SK-N-SH (cell line): ENCODE measurements at regions not wholly inside any gene's neighbourhood (a gene's known extent, or its start where the extent isn't known, plus 50 kb on each side); places are given as distances from the start of the nearest gene placed in this dataset.

Experiments
- CTCF ChIA-PET: fragments of 300-600, 350-600 bp; formaldehyde crosslinking; extraction: SDS; loops from one replicate; lab custom pipeline; 2021; lab: Yijun Ruan, JAX
- POLR2A ChIA-PET: fragments of 350-600 bp; sonication (Branson Sonifier 250); formaldehyde crosslinking; extraction: SDS; loops from one replicate; lab custom pipeline; 2020; ENCODE audit warnings: antibody characterized with exemption, inconsistent platforms; lab: Yijun Ruan, JAX
- DNase-seq: peaks from one replicate; pipeline ENCODE4 v3.0.0; 2012
- H2AFZ ChIP-seq: fragments of 200-600 bp; sonication (generic); 2 replicates; pipeline ENCODE4 v1.8.1; 2016; ENCODE audit warnings: antibody characterized with exemption, mild to moderate bottlenecking, low read depth
- H3F3A ChIP-seq: fragments of 200-600 bp; sonication (generic); replicated peaks from 2 replicates; pipeline ENCODE3; 2016; ENCODE audit warnings: antibody characterized with exemption, mild to moderate bottlenecking; ENCODE audit not compliant: insufficient read depth
- H3K27ac ChIP-seq, 2 experiments: fragments of 200-500 bp in 1 of 2; fragments of 200-600 bp in 1 of 2; sonication (Bioruptor generic) in 1 of 2; sonication (generic), shearing (Covaris generic) in 1 of 2; 2 replicates each; pipeline versions ENCODE4 v1.5.1 to v1.6.1; 2014 to 2016; ENCODE audit warnings: low read depth in 2 of 2, inconsistent platforms in 1 of 2, low read length in 1 of 2, mild to moderate bottlenecking in 1 of 2, mixed read lengths in 1 of 2
- H3K27me3 ChIP-seq: fragments of 200-600 bp; sonication (generic), shearing (Covaris generic); 2 replicates; pipeline ENCODE4 v1.6.1; 2016; ENCODE audit warnings: mixed run types; ENCODE audit not compliant: insufficient read depth
- H3K36me3 ChIP-seq, 2 experiments: fragments of 200-500 bp in 1 of 2; fragments of 200-600 bp in 1 of 2; sonication (Bioruptor generic) in 1 of 2; sonication (generic) in 1 of 2; replicated peaks in 1 of 2; 2 replicates each; pipeline versions ENCODE3 to v1.5.1; 2014 to 2016; ENCODE audit warnings: low read length in 1 of 2, mild to moderate bottlenecking in 1 of 2; ENCODE audit not compliant: insufficient read depth in 2 of 2, control insufficient read depth in 1 of 2
- H3K4me1 ChIP-seq, 2 experiments: fragments of 200-500 bp in 1 of 2; fragments of 200-600 bp in 1 of 2; sonication (Bioruptor generic) in 1 of 2; sonication (generic), shearing (Covaris generic) in 1 of 2; 2 replicates each; pipeline versions ENCODE4 v1.5.1 to v1.6.1; 2014 to 2016; ENCODE audit warnings: low read depth in 1 of 2, low read length in 1 of 2, mixed run types in 1 of 2; ENCODE audit not compliant: insufficient read depth in 2 of 2, control insufficient read depth in 1 of 2
- H3K4me2 ChIP-seq: fragments of 200-600 bp; sonication (generic), shearing (Covaris generic); 2 replicates; pipeline ENCODE4 v1.6.1; 2017; ENCODE audit warnings: mixed run types
- H3K4me3 ChIP-seq, 2 experiments: fragments of 200-500 bp in 1 of 2; fragments of 200-600 bp in 1 of 2; sonication (Bioruptor generic) in 1 of 2; sonication (generic), shearing (Covaris generic) in 1 of 2; 2 replicates each; pipeline versions ENCODE4 v1.5.1 to v1.8.1; 2014 to 2016; ENCODE audit warnings: low read depth in 2 of 2, inconsistent platforms in 1 of 2, low read length in 1 of 2, mild to moderate bottlenecking in 1 of 2, mixed read lengths in 1 of 2, moderate library complexity in 1 of 2
- H3K79me2 ChIP-seq: fragments of 200-600 bp; sonication (generic); 2 replicates; pipeline ENCODE4 v1.8.1; 2017; ENCODE audit warnings: mild to moderate bottlenecking; ENCODE audit not compliant: insufficient read depth
- H3K9ac ChIP-seq: fragments of 200-600 bp; sonication (generic); 2 replicates; pipeline ENCODE4 v1.6.1; 2017; ENCODE audit warnings: mixed run types
- H3K9me2 ChIP-seq: fragments of 200-600 bp; sonication (generic); 2 replicates; pipeline ENCODE4 v1.6.1; 2017; ENCODE audit warnings: mixed run types
- H3K9me3 ChIP-seq: fragments of 200-600 bp; sonication (generic); 2 replicates; pipeline ENCODE4 v1.6.1; 2017; ENCODE audit warnings: mixed run types, mild to moderate bottlenecking, moderate library complexity
- H4K20me1 ChIP-seq: fragments of 200-600 bp; sonication (generic); 2 replicates; pipeline ENCODE4 v1.6.1; 2017; ENCODE audit warnings: mild to moderate bottlenecking, mixed run types; ENCODE audit not compliant: insufficient read depth
- ELF1 ChIP-seq: IDR thresholded peaks from 2 replicates; pipeline ENCODE4 v1.4.0; 2012
- EP300 ChIP-seq, 2 experiments: IDR thresholded peaks; 2 replicates each; pipeline versions ENCODE4 v1.4.0 to v1.6.1; 2012; ENCODE audit warnings: borderline replicate concordance in 1 of 2, low read depth in 1 of 2, low read length in 1 of 2
- EZH2phosphoT487 ChIP-seq: fragments of 200-600 bp; sonication (generic); IDR thresholded peaks from 2 replicates; pipeline ENCODE4 v1.6.1; 2017; ENCODE audit warnings: low read depth, mixed run types, mild to moderate bottlenecking, antibody characterized with exemption, moderate library complexity, borderline replicate concordance
- FOXM1 ChIP-seq: IDR thresholded peaks from 2 replicates; pipeline ENCODE4 v1.4.0; 2012; ENCODE audit warnings: low read depth, mild to moderate bottlenecking
- MXI1 ChIP-seq: IDR thresholded peaks from 2 replicates; pipeline ENCODE4 v1.6.1; 2012; ENCODE audit warnings: mild to moderate bottlenecking, low read depth, low read length, improper control_type of control experiment
- POLR2AphosphoS5 ChIP-seq: IDR thresholded peaks from 2 replicates; pipeline ENCODE4 v1.6.1; 2012; ENCODE audit warnings: low read depth, low read length
- RAD21 ChIP-seq: IDR thresholded peaks from 2 replicates; pipeline ENCODE4 v1.6.1; 2012; ENCODE audit warnings: mild to moderate bottlenecking, low read length
- SIN3A ChIP-seq: IDR thresholded peaks from 2 replicates; pipeline ENCODE4 v1.6.1; 2012; ENCODE audit warnings: low read depth, mild to moderate bottlenecking, low read length, moderate library complexity, borderline replicate concordance
- TAF1 ChIP-seq: IDR thresholded peaks from 2 replicates; pipeline ENCODE4 v1.6.1; 2012; ENCODE audit warnings: low read depth, mild to moderate bottlenecking, low read length, moderate library complexity, borderline replicate concordance
- WGBS: methylation state at CpG from one replicate; pipeline ENCODE4 v1.1.6; 2017; ENCODE audit warnings: low lambda C conversion rate; 5-methylcytosine and 5-hydroxymethylcytosine counted together
- TF ChIP-seq, protein P1 (sequence below): fragments of 150-350 bp; IDR thresholded peaks from 2 replicates; pipeline ENCODE4 v1.6.1; 2017; ENCODE audit warnings: antibody characterized with exemption, low read length, low read depth, borderline replicate concordance
- TF ChIP-seq, protein P2 (sequence below): fragments of 200-600 bp; sonication (generic); IDR thresholded peaks from 2 replicates; pipeline ENCODE4 v1.6.1; 2017; ENCODE audit warnings: antibody characterized with exemption, mild to moderate bottlenecking, moderate library complexity
- TF ChIP-seq, protein P3 (sequence below): IDR thresholded peaks from 2 replicates; pipeline ENCODE4 v1.4.0; 2012; ENCODE audit warnings: low read depth
- TF ChIP-seq, protein P4 (sequence below): IDR thresholded peaks from 2 replicates; pipeline ENCODE4 v1.4.0; 2012; ENCODE audit warnings: low read depth, borderline replicate concordance
- TF ChIP-seq, protein P5 (sequence below): IDR thresholded peaks from 2 replicates; pipeline ENCODE4 v1.6.1; 2012; ENCODE audit warnings: mild to moderate bottlenecking, low read depth, low read length, moderate library complexity

DNA sequence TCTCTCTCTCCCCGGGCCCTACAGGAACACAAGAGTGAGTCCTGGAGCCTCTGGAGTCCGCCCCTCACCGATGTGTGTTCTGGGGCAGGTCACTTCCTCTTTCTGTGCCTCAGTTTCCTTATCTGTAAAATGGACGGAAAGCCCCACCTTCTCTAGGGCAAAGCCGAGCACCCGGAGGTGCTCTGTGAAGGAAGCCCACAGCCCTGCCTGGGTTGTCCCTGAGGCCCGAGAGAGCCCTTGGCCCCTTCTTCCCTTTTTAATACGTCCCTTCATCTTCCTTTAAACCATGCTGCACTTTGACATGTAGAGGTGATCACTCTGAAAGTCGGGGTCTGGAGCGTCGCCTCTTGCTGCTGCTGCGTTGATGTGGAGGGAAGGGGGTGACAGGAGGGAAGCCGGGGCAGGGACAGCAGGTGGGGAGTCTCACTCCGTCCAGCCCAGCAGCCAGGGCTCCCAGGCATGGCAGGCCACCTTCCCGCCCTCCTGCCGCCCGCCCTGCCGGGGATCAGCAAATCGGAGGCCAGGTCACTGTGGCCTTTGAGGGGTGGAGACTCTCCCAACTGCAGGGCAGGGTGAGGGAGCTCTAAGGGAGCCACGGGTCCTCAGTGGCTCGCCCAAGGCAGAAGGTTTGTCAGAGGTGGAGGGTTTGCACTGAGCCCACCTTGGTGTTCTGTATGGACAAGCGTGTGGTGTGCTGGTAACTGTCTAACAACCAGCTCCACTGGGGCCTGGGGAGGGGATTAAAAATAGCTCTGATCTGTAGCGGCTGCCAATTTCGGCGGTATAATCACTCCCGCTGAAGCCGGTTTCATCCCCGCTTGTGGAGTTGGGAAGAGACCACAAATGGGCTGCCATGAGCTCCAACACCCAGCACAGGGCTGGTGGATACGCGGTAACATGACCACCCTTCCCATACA, 135.9 kb upstream of the ID2 start:
- CTCF ChIA-PET: interaction anchor here (0.7 to 1.3 kb wide), 3 partner anchors 9 to 34 kb away, joined by 3 to 5 read pairs (median 3); no protein-coding TSS in a partner anchor
- no peak overlapping the region for H2AFZ ChIP-seq
- no peak overlapping the region for H3K4me2 ChIP-seq
- H3K9me3 ChIP-seq: no peaks in the 10 kb centered on the region
- DNase-seq: no peak
- peaks cover 17 to 46% of the 10 kb centered on the region in 2 experiments; a peak in 3 of 4 replicates for H3K4me1 ChIP-seq
- WGBS: 95% methylated on average over 30 of the region's 30 CpGs
- TF ChIP-seq RAD21: no peak
- TF ChIP-seq, protein P1, sequence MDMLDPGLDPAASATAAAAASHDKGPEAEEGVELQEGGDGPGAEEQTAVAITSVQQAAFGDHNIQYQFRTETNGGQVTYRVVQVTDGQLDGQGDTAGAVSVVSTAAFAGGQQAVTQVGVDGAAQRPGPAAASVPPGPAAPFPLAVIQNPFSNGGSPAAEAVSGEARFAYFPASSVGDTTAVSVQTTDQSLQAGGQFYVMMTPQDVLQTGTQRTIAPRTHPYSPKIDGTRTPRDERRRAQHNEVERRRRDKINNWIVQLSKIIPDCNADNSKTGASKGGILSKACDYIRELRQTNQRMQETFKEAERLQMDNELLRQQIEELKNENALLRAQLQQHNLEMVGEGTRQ: no peak
- TF ChIP-seq FOXM1: no peak
- TF ChIP-seq TAF1: no peak
- TF ChIP-seq SIN3A: no peak
- TF ChIP-seq, protein P2, sequence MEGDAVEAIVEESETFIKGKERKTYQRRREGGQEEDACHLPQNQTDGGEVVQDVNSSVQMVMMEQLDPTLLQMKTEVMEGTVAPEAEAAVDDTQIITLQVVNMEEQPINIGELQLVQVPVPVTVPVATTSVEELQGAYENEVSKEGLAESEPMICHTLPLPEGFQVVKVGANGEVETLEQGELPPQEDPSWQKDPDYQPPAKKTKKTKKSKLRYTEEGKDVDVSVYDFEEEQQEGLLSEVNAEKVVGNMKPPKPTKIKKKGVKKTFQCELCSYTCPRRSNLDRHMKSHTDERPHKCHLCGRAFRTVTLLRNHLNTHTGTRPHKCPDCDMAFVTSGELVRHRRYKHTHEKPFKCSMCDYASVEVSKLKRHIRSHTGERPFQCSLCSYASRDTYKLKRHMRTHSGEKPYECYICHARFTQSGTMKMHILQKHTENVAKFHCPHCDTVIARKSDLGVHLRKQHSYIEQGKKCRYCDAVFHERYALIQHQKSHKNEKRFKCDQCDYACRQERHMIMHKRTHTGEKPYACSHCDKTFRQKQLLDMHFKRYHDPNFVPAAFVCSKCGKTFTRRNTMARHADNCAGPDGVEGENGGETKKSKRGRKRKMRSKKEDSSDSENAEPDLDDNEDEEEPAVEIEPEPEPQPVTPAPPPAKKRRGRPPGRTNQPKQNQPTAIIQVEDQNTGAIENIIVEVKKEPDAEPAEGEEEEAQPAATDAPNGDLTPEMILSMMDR: no peak
- TF ChIP-seq EP300 (IDR thresholded peaks at IDR 0.05; ENCODE audit: borderline replicate concordance in 1 of 2, low read depth in 1 of 2, low read length in 1 of 2): no peak
- no peak for TF ChIP-seq POLR2AphosphoS5
- TF ChIP-seq, protein P3, sequence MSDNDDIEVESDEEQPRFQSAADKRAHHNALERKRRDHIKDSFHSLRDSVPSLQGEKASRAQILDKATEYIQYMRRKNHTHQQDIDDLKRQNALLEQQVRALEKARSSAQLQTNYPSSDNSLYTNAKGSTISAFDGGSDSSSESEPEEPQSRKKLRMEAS: no peak
- TF ChIP-seq EZH2phosphoT487: no peak
- TF ChIP-seq, protein P4, sequence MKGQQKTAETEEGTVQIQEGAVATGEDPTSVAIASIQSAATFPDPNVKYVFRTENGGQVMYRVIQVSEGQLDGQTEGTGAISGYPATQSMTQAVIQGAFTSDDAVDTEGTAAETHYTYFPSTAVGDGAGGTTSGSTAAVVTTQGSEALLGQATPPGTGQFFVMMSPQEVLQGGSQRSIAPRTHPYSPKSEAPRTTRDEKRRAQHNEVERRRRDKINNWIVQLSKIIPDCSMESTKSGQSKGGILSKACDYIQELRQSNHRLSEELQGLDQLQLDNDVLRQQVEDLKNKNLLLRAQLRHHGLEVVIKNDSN: no peak
- no peak for TF ChIP-seq MXI1
- TF ChIP-seq, protein P5, sequence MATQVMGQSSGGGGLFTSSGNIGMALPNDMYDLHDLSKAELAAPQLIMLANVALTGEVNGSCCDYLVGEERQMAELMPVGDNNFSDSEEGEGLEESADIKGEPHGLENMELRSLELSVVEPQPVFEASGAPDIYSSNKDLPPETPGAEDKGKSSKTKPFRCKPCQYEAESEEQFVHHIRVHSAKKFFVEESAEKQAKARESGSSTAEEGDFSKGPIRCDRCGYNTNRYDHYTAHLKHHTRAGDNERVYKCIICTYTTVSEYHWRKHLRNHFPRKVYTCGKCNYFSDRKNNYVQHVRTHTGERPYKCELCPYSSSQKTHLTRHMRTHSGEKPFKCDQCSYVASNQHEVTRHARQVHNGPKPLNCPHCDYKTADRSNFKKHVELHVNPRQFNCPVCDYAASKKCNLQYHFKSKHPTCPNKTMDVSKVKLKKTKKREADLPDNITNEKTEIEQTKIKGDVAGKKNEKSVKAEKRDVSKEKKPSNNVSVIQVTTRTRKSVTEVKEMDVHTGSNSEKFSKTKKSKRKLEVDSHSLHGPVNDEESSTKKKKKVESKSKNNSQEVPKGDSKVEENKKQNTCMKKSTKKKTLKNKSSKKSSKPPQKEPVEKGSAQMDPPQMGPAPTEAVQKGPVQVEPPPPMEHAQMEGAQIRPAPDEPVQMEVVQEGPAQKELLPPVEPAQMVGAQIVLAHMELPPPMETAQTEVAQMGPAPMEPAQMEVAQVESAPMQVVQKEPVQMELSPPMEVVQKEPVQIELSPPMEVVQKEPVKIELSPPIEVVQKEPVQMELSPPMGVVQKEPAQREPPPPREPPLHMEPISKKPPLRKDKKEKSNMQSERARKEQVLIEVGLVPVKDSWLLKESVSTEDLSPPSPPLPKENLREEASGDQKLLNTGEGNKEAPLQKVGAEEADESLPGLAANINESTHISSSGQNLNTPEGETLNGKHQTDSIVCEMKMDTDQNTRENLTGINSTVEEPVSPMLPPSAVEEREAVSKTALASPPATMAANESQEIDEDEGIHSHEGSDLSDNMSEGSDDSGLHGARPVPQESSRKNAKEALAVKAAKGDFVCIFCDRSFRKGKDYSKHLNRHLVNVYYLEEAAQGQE: no peak
- no peak for TF ChIP-seq ELF1
- H3K27me3 ChIP-seq: no peaks in the 10 kb centered on the region
- no peaks in the 10 kb centered on the region for H3K36me3 ChIP-seq
- no peak overlapping the region for H3K4me3 ChIP-seq
- H4K20me1 ChIP-seq: no peaks in the 10 kb centered on the region
- peaks cover 3% of the 10 kb centered on the region for H3F3A ChIP-seq
- no peak overlapping the region for H3K9ac ChIP-seq
- H3K79me2 ChIP-seq: no peaks in the 10 kb centered on the region
- no peaks in the 10 kb centered on the region for H3K9me2 ChIP-seq
- POLR2A ChIA-PET: interaction anchor here (11.0 kb wide), 1 partner anchor 134 kb away, joined by 154 read pairs; the partner anchor contains the start of gene ID2
- H3K27ac ChIP-seq: no peak overlapping the region; a peak in 1 of 4 replicates
